NCI-H146 treated with DMSO at 0.1 percent for 48 hours (cell line): ENCODE measurements at regions not wholly inside any gene's neighbourhood (a gene's known extent, or its start where the extent isn't known, plus 50 kb on each side); places are given as distances from the start of the nearest gene placed in this dataset.
"Not testable (repeated sequence)": the region's sequence is repeated elsewhere in the genome, so short reads cannot be mapped to it uniquely, and the experiment has no call there.

Experiments
- DNase-seq: peaks from one replicate; lab custom pipeline; 2025; ENCODE audit not compliant: unreplicated experiment; lab: John Stamatoyannopoulos, UW

DNA sequence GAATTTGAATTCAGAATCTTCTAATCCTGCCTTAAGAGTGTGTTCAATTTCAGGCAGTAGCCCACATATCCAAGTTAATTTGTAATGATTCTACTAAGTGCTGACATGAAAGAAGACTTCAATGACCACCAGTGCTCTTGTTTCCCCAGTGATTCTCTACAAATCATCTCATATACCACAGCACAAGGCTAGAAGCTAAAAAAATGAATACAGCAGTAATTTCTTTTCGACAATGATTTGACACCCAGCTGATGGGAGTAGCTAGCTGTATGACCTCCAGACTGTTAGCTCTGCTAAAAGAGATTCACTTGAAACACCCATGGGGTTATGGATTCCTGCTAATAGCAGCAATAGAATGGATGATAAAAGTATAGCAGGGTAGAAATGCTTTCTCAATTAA is 217.0 kb upstream of the TMEFF2 start:
- no peak for DNase-seq

DNA sequence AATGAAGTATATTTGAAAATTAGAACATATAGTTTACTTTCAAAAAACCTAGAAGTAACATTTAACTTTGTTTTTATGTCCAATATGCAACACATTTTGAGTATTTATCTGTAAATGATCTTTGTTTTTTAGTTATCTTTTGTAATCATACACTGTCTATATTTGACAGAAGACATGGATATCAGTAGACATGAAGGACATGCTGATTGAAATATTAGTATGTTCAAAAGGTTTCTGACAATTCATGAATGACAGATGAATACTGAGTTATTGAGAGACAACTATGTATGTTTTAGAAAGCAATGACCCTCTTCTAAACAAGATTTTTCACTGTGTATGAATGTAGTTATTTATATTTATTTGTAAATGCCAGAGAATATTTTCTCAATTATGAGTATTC is 215.6 kb upstream of the TMEFF2 start:
- no peak for DNase-seq

DNA sequence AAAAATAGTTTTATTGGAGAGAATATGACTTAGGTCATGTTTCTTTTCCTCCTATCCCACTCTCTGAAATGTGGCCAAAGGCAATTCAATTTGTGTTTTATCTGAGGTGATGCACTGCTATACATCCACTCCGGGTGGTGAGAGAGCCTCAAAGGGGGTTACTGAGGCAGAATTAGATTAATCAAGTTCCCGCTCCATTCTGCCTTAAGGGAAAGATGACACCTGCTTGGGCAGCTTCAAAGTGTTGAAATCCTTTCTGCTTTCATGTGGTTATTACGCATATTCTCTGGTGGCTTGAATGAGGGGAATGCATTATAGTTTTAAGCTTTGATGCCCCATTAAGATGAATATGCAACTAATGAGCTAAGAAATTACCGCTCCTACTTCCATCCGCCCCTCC is 213.0 kb upstream of the TMEFF2 start:
- DNase-seq: no peak

DNA sequence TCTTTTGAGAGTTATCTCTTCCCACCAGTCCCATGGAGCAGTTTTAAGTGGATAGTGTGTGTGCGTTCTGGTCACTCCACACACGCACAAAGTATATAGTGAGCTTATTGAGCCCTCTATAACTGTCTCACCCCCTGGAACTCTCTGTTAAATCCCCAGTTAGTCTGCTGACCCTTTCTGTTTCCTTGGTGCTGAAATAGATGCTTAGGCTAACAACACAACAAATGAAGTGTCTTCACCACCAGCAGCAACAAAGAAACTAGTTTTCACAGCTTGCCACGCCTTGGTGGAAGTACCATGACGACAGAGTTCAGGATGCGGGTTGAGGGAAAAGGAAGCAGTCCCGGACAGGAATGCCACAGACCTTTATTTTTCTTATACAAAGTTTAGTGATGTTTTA is 203.5 kb upstream of the TMEFF2 start:
- DNase-seq: no peak

GRCh38 chr2:192394605-192395004 is 199.9 kb upstream of the TMEFF2 start:
- DNase-seq: no peak

GRCh38 chr2:192391041-192391440 is 196.3 kb upstream of the TMEFF2 start:
- DNase-seq: no peak

- DNase-seq: no peak
Measured at GRCh38 chr2:192390401-192390800, 195.7 kb upstream of the TMEFF2 start.

GRCh38 chr2:192384191-192384590 is 189.5 kb upstream of the TMEFF2 start:
- not testable (repeated sequence) for DNase-seq

GRCh38 chr2:192381082-192381481 is 186.3 kb upstream of the TMEFF2 start:
- no peak for DNase-seq

DNA sequence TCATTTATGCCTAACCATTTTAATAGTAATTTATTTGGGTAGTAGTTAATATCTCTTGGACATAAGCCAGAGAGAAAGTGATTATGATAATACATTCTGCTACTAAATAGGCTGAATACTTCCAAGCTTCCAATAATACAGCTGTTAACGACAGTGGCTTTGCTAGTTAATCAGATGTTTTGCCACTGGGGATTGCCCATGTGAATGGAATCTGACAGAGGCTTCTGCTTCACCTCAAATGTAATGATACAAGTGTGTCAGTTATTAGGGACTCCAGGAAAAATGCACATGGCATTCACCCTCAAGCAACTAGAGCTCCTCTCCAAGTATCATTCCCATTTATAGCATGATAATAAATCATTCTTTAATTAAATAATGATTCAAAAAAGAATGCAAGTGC is 185.0 kb upstream of the TMEFF2 start:
- DNase-seq: no peak

- no peak for DNase-seq
Measured at GRCh38 chr2:192377173-192377572, 182.4 kb upstream of the TMEFF2 start.

- DNase-seq: no peak
Measured at GRCh38 chr2:192373754-192374153, 179.0 kb upstream of the TMEFF2 start.

DNA sequence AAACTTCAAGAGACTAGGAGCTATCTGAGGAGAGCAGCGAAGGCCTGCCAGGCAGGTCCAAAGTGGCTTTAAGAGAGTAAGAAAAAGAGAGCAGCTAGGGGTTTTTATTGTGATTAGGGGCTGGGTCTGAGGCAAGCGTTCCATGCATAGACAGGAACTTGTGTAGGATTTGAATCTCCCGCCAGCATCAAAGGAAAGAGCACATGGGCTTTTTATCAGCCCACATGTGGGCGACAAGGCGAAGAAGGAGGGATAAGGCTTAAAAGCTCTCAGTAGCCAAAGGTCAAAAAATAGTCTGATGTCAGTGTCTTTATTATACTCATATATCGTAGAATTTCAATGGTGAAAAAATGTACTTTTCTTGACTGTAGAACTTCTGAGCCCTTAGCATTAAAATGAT is 178.5 kb upstream of the TMEFF2 start:
- DNase-seq: no peak

DNA sequence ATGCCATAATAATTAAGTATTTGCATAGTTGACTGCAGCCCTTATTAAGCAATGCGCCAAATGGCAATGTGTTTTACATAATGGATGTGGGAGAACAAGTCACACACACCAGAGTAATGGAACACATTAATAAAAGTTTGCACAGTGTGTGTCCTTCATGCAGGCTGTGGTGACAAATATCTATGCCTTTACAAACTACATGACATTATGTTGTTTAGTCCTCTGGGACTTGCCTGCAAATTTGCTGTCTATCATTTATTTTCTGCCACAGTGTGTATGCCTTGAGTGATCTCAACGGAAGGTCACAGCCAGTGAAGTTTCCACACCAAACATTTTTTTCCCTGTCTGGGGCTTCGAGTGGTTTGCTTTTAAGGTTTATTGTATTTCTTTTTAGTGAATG is 175.2 kb upstream of the TMEFF2 start:
- DNase-seq: no peak

DNA sequence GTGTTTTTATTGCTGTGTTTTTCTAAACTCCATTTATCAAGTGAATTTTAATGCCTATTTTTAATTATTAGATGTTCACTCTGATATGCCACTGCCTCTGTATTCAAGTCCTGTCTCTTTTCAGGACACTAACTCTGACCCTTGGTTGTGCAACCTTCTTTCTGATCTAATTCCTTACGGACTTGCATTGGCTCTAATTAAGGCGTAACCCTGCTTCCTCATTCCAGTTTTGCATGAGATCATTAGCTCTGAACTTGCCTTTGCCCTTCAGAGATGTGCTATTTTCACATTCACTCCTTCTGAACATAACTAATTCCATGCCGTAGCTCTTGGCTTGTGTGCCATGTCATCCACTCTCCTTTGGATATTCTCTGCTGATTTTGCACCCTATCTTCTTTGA is 162.5 kb upstream of the TMEFF2 start:
- no peak for DNase-seq

DNA sequence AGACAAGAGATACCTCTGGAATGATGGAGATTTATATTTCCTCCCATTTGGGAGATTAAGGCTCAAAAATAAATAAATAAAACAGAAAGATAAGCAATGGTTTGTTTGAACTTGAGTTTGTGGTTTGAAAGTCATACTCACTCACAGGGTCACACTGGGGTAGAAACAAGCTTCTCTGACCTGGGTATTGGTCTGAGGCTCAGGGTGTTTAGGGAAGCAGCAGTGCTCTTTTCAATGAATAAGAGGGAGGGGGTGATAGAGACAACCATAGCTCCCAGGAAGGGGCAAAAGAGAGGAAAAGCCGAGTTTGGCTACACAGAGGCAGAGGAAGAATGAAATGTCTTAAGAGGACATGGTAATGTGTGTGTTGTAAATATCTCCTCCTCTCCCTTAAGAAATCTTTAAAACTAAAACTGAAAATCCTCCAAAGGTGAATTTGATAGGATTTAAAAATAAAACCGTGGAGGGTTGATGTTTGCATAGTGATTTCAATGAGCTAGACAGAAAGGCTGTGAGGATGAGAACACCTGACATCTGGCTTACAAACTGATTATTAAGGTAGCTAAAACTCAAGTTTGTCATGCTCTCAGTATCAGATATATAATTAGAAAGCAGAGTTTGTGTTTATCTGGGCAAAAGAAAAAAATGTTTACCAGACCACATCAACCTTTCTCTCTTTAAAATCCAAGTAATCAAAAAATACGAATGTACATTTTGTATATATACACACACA is 159.9 kb upstream of the TMEFF2 start:
- DNase-seq: no peak

- DNase-seq: no peak
Measured at GRCh38 chr2:192347542-192347941, 152.8 kb upstream of the TMEFF2 start.

GRCh38 chr2:192345287-192345686 is 150.6 kb upstream of the TMEFF2 start:
- no peak for DNase-seq

DNA sequence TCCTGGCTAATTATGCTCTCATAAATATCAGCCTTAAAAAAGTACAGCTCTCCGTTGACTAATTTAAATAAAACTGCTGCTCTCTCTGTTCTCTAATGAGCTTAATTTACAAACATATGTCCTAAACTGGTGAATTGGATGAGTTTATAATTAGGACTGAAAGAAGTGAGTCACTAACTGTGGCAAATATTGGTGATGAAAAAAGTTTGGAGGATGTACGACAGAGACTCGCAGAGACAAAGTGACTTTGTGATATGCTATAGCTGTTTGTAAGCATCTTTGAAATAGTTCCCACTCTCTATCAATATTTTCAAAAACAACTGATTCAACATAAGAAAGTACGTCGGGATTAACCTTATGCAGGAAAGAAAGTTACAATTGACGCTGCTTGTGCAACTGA is 138.9 kb upstream of the TMEFF2 start:
- no peak for DNase-seq

DNA sequence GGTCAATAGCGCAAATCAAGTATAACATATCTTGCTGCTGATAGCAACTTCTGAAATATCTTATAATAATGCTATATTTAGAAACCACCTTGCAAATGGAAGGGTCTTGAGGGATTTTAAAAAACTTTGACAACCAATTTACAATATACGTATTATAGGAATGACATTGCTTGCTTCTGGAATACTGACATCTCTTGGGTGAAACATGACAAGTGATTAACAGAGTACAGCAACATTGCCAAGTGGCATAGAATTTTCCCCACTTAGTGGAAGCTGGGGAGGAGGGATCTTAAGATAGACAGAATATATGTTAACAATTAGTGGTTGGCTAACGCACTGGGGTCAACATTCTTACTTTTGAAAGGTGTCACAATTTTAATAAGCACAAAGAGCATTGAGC is 133.6 kb upstream of the TMEFF2 start:
- no peak for DNase-seq

DNA sequence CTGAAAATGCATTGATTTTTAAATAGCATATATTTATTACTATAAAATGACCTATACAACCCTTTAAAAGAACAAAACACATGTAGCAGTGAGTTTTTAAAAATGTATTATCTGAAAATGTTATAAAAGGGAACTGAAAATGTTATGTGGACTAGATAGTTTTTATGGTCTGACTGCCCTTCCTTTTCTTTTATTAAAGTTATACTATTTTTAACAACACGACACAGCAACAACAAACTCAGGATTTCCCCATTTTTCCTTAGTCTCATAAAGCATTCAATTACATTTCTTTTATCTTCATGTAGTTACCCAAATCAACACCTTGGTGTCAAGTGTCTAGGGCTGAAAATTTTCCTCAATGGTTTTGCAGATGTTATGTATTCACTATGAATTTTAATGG is 132.8 kb upstream of the TMEFF2 start:
- DNase-seq: no peak

DNA sequence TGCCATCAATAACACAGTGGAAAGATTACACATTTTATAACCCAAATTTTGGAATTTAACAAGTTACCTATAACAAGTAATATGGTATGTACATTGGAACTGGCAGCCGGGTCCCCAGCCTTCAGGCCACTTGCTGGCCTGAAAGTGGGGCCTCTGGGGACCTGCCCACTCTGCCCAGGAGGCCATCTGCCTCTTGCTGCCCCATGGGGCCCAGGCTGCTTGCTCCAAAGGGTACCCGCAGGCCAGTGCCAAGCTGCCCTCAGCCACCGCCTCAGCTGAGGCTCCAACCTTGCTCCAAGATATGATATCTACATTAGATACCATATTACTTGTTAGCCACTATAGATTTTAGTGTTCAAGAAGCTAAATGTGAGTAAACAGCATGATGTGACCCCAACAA is 120.8 kb upstream of the TMEFF2 start:
- DNase-seq: no peak

- no peak for DNase-seq
Measured at GRCh38 chr2:192314800-192315481, 120.2 kb upstream of the TMEFF2 start.
